SU-DHL-6 (cell line): ENCODE measurements at regions not wholly inside any gene's neighbourhood (a gene's known extent, or its start where the extent isn't known, plus 50 kb on each side); places are given as distances from the start of the nearest gene placed in this dataset.

Source experiments
- CTCF ChIP-seq: fragments of 200-600 bp; sonication (generic); IDR thresholded peaks from one replicate; pipeline ENCODE4 v1.5.1; 2017; ENCODE audit warnings: antibody characterized with exemption, mild to moderate bottlenecking, low read length, moderate library complexity; ENCODE audit not compliant: insufficient read depth, poor library complexity, severe bottlenecking
- EZH2phosphoT487 ChIP-seq: fragments of 200-600 bp; sonication (generic), shearing (Covaris generic); conservative IDR thresholded peaks from 2 replicates; pipeline ENCODE4 v1.6.1; 2018; ENCODE audit warnings: mild to moderate bottlenecking, antibody characterized with exemption, low read length, moderate library complexity, mixed read lengths

GRCh38 chr11:119529063-119529845 is 106.3 kb upstream of the THY1 start:
- TF ChIP-seq CTCF (no peak), EZH2phosphoT487 (no peak)
